ENCODE measurements at regions not wholly inside any gene's neighbourhood (a gene's known extent, or its start where the extent isn't known, plus 50 kb on each side); places are given as distances from the start of the nearest gene placed in this dataset.
"Not testable (repeated sequence)": the region's sequence is repeated elsewhere in the genome, so short reads cannot be mapped to it uniquely, and the experiment has no call there.

- no peak for DNase-seq (ENCODE audit: low read depth in 2 of 2)
These were observed 243.7 kb downstream of the TFAP2C start for GRCh38 chr20:56872620-56873458.

GRCh38 chr20:56873836-56874235 lies 244.7 kb downstream of the TFAP2C start:
- DNase-seq (ENCODE audit: low read depth in 2 of 2) = no peak

GRCh38 chr20:56875052-56875659 lies 246.1 kb downstream of the TFAP2C start:
- DNase-seq (ENCODE audit: low read depth in 2 of 2) = peak; percentile 10 to 23

- DNase-seq (ENCODE audit: low read depth in 2 of 2) = no peak
These were observed 246.7 kb downstream of the TFAP2C start for GRCh38 chr20:56875803-56876202.

GRCh38 chr20:56885521-56885920 lies 256.4 kb downstream of the TFAP2C start:
- DNase-seq (ENCODE audit: low read depth in 2 of 2) = no peak

- no peak for DNase-seq (ENCODE audit: low read depth in 2 of 2)
These were observed 260.9 kb downstream of the TFAP2C start for GRCh38 chr20:56890011-56890410.

GRCh38 chr20:56893226-56893917 lies 264.3 kb downstream of the TFAP2C start:
- no peak for DNase-seq (ENCODE audit: low read depth in 2 of 2)

- no peak for DNase-seq (ENCODE audit: low read depth in 2 of 2)
These were observed 267.3 kb downstream of the TFAP2C start for GRCh38 chr20:56896447-56896846.

GRCh38 chr20:56897318-56897957 lies 268.3 kb downstream of the TFAP2C start:
- DNase-seq (ENCODE audit: low read depth in 2 of 2) = no peak

GRCh38 chr20:56897958-56898349 lies 268.8 kb downstream of the TFAP2C start:
- DNase-seq (ENCODE audit: low read depth in 2 of 2) = no peak

GRCh38 chr20:56899506-56899905 lies 270.4 kb downstream of the TFAP2C start:
- no peak for DNase-seq (ENCODE audit: low read depth in 2 of 2)

GRCh38 chr20:56900252-56900651 lies 271.1 kb downstream of the TFAP2C start:
- DNase-seq (ENCODE audit: low read depth in 2 of 2) = no peak

- no peak for DNase-seq (ENCODE audit: low read depth in 2 of 2)
These were observed 274.3 kb downstream of the TFAP2C start for GRCh38 chr20:56903421-56903820.

- DNase-seq (ENCODE audit: low read depth in 2 of 2) = no peak
These were observed 274.8 kb downstream of the TFAP2C start for GRCh38 chr20:56903858-56904257.

- no peak for DNase-seq (ENCODE audit: low read depth in 2 of 2)
These were observed 281.0 kb downstream of the TFAP2C start for GRCh38 chr20:56909918-56910714.

GRCh38 chr20:56911946-56912345 lies 282.8 kb downstream of the TFAP2C start:
- no peak for DNase-seq (ENCODE audit: low read depth in 2 of 2)

GRCh38 chr20:56914532-56914931 lies 285.4 kb downstream of the TFAP2C start:
- DNase-seq (ENCODE audit: low read depth in 2 of 2) = no peak

- no peak for DNase-seq (ENCODE audit: low read depth in 2 of 2)
These were observed 287.2 kb downstream of the TFAP2C start for GRCh38 chr20:56916345-56916622.

- not testable (repeated sequence) for DNase-seq (ENCODE audit: low read depth in 2 of 2)
These were observed 290.9 kb downstream of the TFAP2C start for GRCh38 chr20:56920041-56920440.

GRCh38 chr20:56922497-56922896 lies 293.4 kb downstream of the TFAP2C start:
- DNase-seq (ENCODE audit: low read depth in 2 of 2) = no peak

- no peak for DNase-seq (ENCODE audit: low read depth in 2 of 2)
These were observed 295.4 kb downstream of the TFAP2C start for GRCh38 chr20:56924292-56925081.

Measured in fibroblast of skin of left quadriceps (primary cell).